ENCODE measurements at regions not wholly inside any gene's neighbourhood (a gene's known extent, or its start where the extent isn't known, plus 50 kb on each side); places are given as distances from the start of the nearest gene placed in this dataset.
A peak's percentile ranks its signal among the peaks of the same experiment; 100 is the strongest.

DNA sequence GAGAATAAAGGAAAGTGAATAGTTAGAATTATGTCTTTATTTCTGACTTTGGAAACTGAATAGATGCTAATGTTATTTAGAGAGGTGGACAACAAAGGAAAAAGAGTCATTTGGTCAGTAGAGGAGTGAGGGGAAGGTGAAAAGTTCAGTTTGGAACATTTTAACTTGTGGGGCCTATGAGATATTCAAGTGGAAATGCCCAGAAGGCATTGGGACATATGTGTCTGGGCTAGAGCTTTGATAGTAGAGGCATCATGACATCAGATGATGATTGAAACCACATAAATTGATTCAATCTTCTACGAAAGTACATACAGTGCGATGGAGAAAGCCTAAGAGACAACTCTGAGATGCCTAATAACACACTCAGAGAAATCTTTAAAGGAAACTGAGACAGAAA is 151.7 kb upstream of the COL11A1 start:
- 92 to 95% methylated on average over 2 of the region's 2 CpGs for WGBS, 2 donors
- no peak for DNase-seq
- ATAC-seq (ENCODE audit: insufficient read depth, low FRiP score): no peak

DNA sequence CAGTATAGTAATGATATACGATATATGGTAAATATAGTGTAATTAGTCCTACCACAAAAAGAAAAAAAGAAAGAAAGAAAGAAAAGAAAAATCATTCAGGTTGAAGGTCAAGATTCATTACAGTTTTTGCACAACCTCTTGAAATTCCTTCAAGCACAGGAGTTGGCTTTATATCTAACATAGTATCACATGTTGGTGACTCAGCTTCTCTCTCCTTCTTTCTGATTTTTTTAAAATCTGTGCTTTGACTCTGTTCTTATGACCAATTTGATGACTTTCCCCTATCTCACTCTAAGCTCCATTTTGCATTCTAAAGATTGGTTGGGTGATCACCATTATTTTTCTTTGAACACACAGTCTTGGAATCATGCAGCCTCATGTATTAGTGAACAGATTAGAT is 148.2 kb upstream of the COL11A1 start:
- Histone ChIP-seq H3K9me3 (ENCODE audit: control insufficient read depth in 4 of 4, insufficient read depth in 3 of 4, low read length in 3 of 4) (no peaks in the 10 kb centered on the region), H3K4me3 (no peak overlapping the region), H3K4me1 (ENCODE audit: control insufficient read depth in 5 of 5, insufficient read depth in 5 of 5, low read length in 5 of 5) (no peaks in the 10 kb centered on the region), H3K27ac (ENCODE audit: low read depth in 1 of 2, low read length in 1 of 2) (no peak overlapping the region), H3K9ac (ENCODE audit: insufficient read depth in 1 of 2, low read length in 2 of 2) (no peak overlapping the region), H3K27me3 (ENCODE audit: control insufficient read depth in 3 of 3, insufficient read depth in 3 of 3, low read length in 2 of 3) (no peaks in the 10 kb centered on the region), H3K36me3 (ENCODE audit: control insufficient read depth in 4 of 4, insufficient read depth in 4 of 4, low read length in 4 of 4) (no peaks in the 10 kb centered on the region)
- 89 to 91% methylated on average over 1 of the region's 1 CpG for WGBS, 2 donors
- ATAC-seq (ENCODE audit: insufficient read depth, low FRiP score) (no peak), DNase-seq (no peak)
- TF ChIP-seq, protein P1, sequence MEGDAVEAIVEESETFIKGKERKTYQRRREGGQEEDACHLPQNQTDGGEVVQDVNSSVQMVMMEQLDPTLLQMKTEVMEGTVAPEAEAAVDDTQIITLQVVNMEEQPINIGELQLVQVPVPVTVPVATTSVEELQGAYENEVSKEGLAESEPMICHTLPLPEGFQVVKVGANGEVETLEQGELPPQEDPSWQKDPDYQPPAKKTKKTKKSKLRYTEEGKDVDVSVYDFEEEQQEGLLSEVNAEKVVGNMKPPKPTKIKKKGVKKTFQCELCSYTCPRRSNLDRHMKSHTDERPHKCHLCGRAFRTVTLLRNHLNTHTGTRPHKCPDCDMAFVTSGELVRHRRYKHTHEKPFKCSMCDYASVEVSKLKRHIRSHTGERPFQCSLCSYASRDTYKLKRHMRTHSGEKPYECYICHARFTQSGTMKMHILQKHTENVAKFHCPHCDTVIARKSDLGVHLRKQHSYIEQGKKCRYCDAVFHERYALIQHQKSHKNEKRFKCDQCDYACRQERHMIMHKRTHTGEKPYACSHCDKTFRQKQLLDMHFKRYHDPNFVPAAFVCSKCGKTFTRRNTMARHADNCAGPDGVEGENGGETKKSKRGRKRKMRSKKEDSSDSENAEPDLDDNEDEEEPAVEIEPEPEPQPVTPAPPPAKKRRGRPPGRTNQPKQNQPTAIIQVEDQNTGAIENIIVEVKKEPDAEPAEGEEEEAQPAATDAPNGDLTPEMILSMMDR (IDR thresholded peaks at IDR 0.05; ENCODE audit: control extremely low read depth, extremely low read depth): no peak

More for the DNA sequence above, 151.7 kb upstream of the COL11A1 start:
- H3K27me3 ChIP-seq (ENCODE audit: control insufficient read depth in 3 of 3, insufficient read depth in 3 of 3, low read length in 2 of 3): no peaks in the 10 kb centered on the region
- no peaks in the 10 kb centered on the region for H3K4me1 ChIP-seq (ENCODE audit: control insufficient read depth in 5 of 5, insufficient read depth in 5 of 5, low read length in 5 of 5)
- no peak overlapping the region for H3K4me3 ChIP-seq
- no peak overlapping the region for H3K27ac ChIP-seq (ENCODE audit: low read depth in 1 of 2, low read length in 1 of 2)
- no peaks in the 10 kb centered on the region for H3K9me3 ChIP-seq (ENCODE audit: control insufficient read depth in 4 of 4, insufficient read depth in 3 of 4, low read length in 3 of 4)
- H3K9ac ChIP-seq (ENCODE audit: insufficient read depth in 1 of 2, low read length in 2 of 2): no peak overlapping the region
- H3K36me3 ChIP-seq (ENCODE audit: control insufficient read depth in 4 of 4, insufficient read depth in 4 of 4, low read length in 4 of 4): no peaks in the 10 kb centered on the region
- TF ChIP-seq, protein P1 (IDR thresholded peaks at IDR 0.05; ENCODE audit: control extremely low read depth, extremely low read depth): no peak

DNA sequence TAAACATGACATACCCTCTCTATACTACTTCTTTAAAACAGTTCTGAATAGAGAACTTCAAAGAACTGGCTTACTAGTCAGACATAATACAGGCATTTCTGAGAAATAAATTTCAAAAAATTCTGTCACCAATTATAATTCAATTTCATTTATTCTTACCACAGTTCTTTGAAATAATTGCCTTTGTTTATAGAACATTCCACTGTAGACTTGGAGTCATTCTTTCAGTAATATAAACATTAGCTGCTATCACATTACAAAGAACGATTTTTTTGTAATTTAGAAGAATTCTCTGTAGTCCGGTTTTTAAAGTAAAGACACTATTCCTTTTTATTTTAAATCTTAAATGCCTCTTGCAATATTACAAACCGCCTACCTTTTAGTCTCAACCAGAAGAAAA is 146.4 kb upstream of the COL11A1 start:
- Histone ChIP-seq H3K4me3 (no peak overlapping the region), H3K27ac (ENCODE audit: low read depth in 1 of 2, low read length in 1 of 2) (no peak overlapping the region), H3K4me1 (ENCODE audit: control insufficient read depth in 5 of 5, insufficient read depth in 5 of 5, low read length in 5 of 5) (no peaks in the 10 kb centered on the region), H3K9ac (ENCODE audit: insufficient read depth in 1 of 2, low read length in 2 of 2) (no peak overlapping the region), H3K9me3 (ENCODE audit: control insufficient read depth in 4 of 4, insufficient read depth in 3 of 4, low read length in 3 of 4) (no peaks in the 10 kb centered on the region), H3K36me3 (ENCODE audit: control insufficient read depth in 4 of 4, insufficient read depth in 4 of 4, low read length in 4 of 4) (no peaks in the 10 kb centered on the region), H3K27me3 (ENCODE audit: control insufficient read depth in 3 of 3, insufficient read depth in 3 of 3, low read length in 2 of 3) (no peaks in the 10 kb centered on the region)
- ATAC-seq (ENCODE audit: insufficient read depth, low FRiP score): no peak
- TF ChIP-seq, protein P1 (IDR thresholded peaks at IDR 0.05; ENCODE audit: control extremely low read depth, extremely low read depth): no peak
- WGBS, 2 donors: 62 to 68% methylated on average over 3 of the region's 3 CpGs
- no peak for DNase-seq

DNA sequence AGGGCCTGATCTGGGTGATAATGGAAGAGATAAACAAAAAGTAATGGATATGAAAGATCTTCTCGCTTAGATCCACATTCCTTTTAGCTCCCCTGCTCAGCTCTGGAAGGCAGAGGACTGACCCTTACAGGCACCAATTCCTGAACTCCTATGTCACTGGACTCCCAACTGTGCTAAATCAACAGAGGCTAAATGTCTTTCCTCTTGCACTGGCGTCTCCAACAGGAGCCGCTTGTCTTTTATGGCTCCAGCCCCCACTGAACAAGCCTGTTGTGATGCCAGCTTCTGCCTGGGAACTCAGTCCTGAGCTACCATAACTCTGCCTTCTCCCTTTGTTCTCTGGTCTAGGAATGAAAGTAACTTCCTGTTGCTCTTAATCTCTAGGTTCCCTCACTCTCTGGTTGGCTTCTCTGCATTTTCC is 142.1 kb upstream of the COL11A1 start:
- Histone ChIP-seq H3K27me3 (ENCODE audit: control insufficient read depth in 3 of 3, insufficient read depth in 3 of 3, low read length in 2 of 3) (no peaks in the 10 kb centered on the region), H3K4me3 (no peak overlapping the region), H3K36me3 (ENCODE audit: control insufficient read depth in 4 of 4, insufficient read depth in 4 of 4, low read length in 4 of 4) (no peaks in the 10 kb centered on the region), H3K9me3 (ENCODE audit: control insufficient read depth in 4 of 4, insufficient read depth in 3 of 4, low read length in 3 of 4) (no peaks in the 10 kb centered on the region), H3K27ac (ENCODE audit: low read depth in 1 of 2, low read length in 1 of 2) (no peak overlapping the region), H3K4me1 (ENCODE audit: control insufficient read depth in 5 of 5, insufficient read depth in 5 of 5, low read length in 5 of 5) (no peaks in the 10 kb centered on the region), H3K9ac (ENCODE audit: insufficient read depth in 1 of 2, low read length in 2 of 2) (no peak overlapping the region)
- TF ChIP-seq, protein P1 (IDR thresholded peaks at IDR 0.05; ENCODE audit: control extremely low read depth, extremely low read depth): no peak
- WGBS, 2 donors: 47 to 52% methylated on average over 3 of the region's 3 CpGs
- ATAC-seq (ENCODE audit: insufficient read depth, low FRiP score) (no peak), DNase-seq (peak in 1 of 3 donors; percentile 6)
